ENCODE measurements at regions not wholly inside any gene's neighbourhood (a gene's known extent, or its start where the extent isn't known, plus 50 kb on each side); places are given as distances from the start of the nearest gene placed in this dataset.
A peak's percentile ranks its signal among the peaks of the same experiment; 100 is the strongest.
"Not testable (repeated sequence)": the region's sequence is repeated elsewhere in the genome, so short reads cannot be mapped to it uniquely, and the experiment has no call there.

- in situ Hi-C loops (cut with HindIII; ENCODE audit: low sequenced_read_pairs) = not testable (repeated sequence)
Observed at GRCh38 chrX:149420566-149420965, 84.5 kb downstream of the IDS start.

DNA sequence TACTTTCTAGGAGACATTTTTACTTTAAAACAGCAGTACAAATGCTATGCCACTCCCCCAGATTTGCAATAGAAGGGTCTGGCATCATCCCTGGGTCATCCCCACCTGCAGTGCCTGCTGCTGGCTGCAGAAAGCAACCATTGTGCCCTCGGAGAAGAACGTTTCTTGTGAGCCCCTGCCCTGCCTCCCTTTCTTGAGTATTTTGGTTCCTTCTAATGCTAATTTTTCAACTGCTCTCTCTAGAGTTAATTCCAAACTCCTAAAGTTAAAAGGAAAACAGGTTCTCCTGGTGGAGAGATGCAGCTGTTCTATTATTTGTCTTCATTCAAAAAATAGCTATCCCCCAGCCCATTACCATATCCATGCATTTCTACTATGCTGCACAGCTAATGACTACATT, 107.1 kb downstream of the IDS start:
- no peak overlapping the region for H3K4me3 ChIP-seq (ENCODE audit: low read depth, low read length)
- no peak for DNase-seq (ENCODE audit: low read depth)
- in situ Hi-C loops (cut with HindIII; ENCODE audit: low sequenced_read_pairs) = no loop called here
- TF ChIP-seq CTCF (IDR thresholded peaks at IDR 0.05; ENCODE audit: low read depth, low read length, missing control alignments) = no peak

More at GRCh38 chrX:149420566-149420965, 84.5 kb downstream of the IDS start:
- not testable (repeated sequence) for H3K4me3 ChIP-seq (ENCODE audit: low read depth, low read length); DNase-seq (ENCODE audit: low read depth)

DNA sequence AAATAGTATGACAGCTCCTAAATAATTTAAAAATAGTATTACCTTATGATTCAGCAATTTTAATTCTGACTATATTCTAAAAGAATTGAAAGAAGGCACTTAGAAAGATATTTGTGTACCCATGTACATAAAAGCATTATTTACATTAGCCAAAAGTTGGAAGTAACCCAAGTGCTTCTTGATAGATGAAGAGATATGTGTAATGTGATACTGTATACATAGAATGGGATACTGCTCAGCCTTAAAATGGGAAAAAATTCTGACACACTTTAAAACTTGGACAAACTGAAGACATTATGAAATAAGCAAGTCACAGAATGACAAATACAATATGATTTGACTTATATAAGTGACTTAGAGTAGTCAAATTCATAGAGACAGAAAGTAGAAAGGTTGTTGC, 112.2 kb downstream of the IDS start:
- in situ Hi-C loops (cut with HindIII; ENCODE audit: low sequenced_read_pairs) = no loop called here
- no peak overlapping the region for H3K4me3 ChIP-seq (ENCODE audit: low read depth, low read length)
- TF ChIP-seq CTCF (IDR thresholded peaks at IDR 0.05; ENCODE audit: low read depth, low read length, missing control alignments) = no peak
- no peak for DNase-seq (ENCODE audit: low read depth)

DNA sequence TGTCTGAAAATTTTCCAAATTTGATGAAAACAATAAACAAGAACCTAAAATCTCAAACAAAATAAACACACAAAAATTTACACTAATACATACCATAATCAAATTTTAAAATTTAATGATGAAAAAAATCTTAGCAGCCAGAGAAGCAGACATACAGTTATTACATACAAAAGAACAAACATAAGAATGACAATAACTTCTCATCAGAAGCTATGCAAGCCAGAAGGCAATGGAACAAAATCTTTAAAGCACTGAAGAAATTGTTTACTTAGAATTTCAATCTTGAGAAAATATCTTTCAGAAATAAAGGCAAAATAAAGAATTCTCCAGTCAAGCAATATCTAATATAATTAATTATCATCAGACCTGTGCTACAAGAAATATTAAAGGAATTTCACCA, 121.3 kb downstream of the IDS start:
- TF ChIP-seq CTCF (IDR thresholded peaks at IDR 0.05; ENCODE audit: low read depth, low read length, missing control alignments) = no peak
- no peak overlapping the region for H3K4me3 ChIP-seq (ENCODE audit: low read depth, low read length)
- DNase-seq (ENCODE audit: low read depth) = no peak
- in situ Hi-C loops (cut with HindIII; ENCODE audit: low sequenced_read_pairs) = no loop called here

GRCh38 chrX:149374751-149375150, 130.4 kb downstream of the IDS start:
- in situ Hi-C loops (cut with HindIII; ENCODE audit: low sequenced_read_pairs) = no loop called here
- DNase-seq (ENCODE audit: low read depth) = peak; percentile 28
- TF ChIP-seq CTCF (IDR thresholded peaks at IDR 0.05; ENCODE audit: low read depth, low read length, missing control alignments) = no peak
- no peak overlapping the region for H3K4me3 ChIP-seq (ENCODE audit: low read depth, low read length)

GRCh38 chrX:149372866-149373265, 132.2 kb downstream of the IDS start:
- peak; percentile 9 for DNase-seq (ENCODE audit: low read depth)
- in situ Hi-C loops (cut with HindIII; ENCODE audit: low sequenced_read_pairs) = no loop called here
- no peak for TF ChIP-seq CTCF (IDR thresholded peaks at IDR 0.05; ENCODE audit: low read depth, low read length, missing control alignments)
- H3K4me3 ChIP-seq (ENCODE audit: low read depth, low read length) = no peak overlapping the region

DNA sequence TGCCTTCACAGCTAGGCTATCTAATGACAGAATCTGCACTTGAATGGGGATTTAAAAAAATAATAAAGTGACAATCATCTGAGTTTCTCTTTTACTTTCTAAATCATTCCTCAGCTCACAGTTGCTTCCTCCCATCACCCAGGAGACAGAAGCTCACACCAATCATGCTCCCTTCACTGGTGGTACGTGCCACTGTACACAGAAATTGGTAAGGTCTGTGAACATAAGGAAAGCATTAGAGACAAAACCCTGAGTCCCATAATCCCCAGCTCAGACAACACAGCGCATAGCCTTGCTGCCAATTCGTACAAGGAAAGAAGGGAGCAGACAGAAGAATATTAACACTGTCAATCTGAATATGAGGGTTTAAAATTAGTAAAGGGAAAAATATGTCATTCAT, 133.1 kb downstream of the IDS start:
- no peak overlapping the region for H3K4me3 ChIP-seq (ENCODE audit: low read depth, low read length)
- no peak for DNase-seq (ENCODE audit: low read depth)
- in situ Hi-C loops (cut with HindIII; ENCODE audit: low sequenced_read_pairs) = no loop called here
- TF ChIP-seq CTCF (IDR thresholded peaks at IDR 0.05; ENCODE audit: low read depth, low read length, missing control alignments) = no peak
